WTC11 (cell line): ENCODE measurements at regions not wholly inside any gene's neighbourhood (a gene's known extent, or its start where the extent isn't known, plus 50 kb on each side); places are given as distances from the start of the nearest gene placed in this dataset.
A peak's percentile ranks its signal among the peaks of the same experiment; 100 is the strongest.

Experiments
- ATAC-seq: fragments of 200-7000 bp; cut with Tn5 transposase; 2 replicates; pipeline ENCODE4 v1.10.0; 2021; ENCODE audit warnings: mild to moderate bottlenecking, moderate library complexity
- CTCF ChIA-PET: fragments of 300-600 bp; sonication (Branson Sonifier 250); formaldehyde crosslinking; loops from one replicate; lab custom pipeline; 2021; ENCODE audit warnings: antibody characterized with exemption; lab: Charles Lee
- POLR2A ChIA-PET: fragments of 350-600 bp; sonication (Branson Sonifier 250); formaldehyde crosslinking; loops from one replicate; lab custom pipeline; 2021; ENCODE audit warnings: antibody characterized with exemption; lab: Charles Lee
- DNase-seq: peaks from one replicate; pipeline ENCODE4 v3.0.0; 2021; ENCODE audit warnings: low spot score
- H3K27ac Mint-ChIP-seq: 2 replicates; pipeline ENCODE4 v1.8.0; 2021; ENCODE audit warnings: mixed read lengths
- H3K27me3 Mint-ChIP-seq: 2 replicates; pipeline ENCODE4 v1.8.0; 2021; ENCODE audit warnings: low read depth, mild to moderate bottlenecking, moderate library complexity, mixed read lengths
- H3K36me3 Mint-ChIP-seq: 2 replicates; pipeline ENCODE4 v1.8.0; 2021; ENCODE audit warnings: mixed read lengths
- H3K4me1 Mint-ChIP-seq: 2 replicates; pipeline ENCODE4 v1.8.0; 2022; ENCODE audit warnings: mixed read lengths
- H3K4me3 Mint-ChIP-seq: 2 replicates; pipeline ENCODE4 v1.8.0; 2021; ENCODE audit warnings: mild to moderate bottlenecking, moderate library complexity, mixed read lengths
- H3K9me3 Mint-ChIP-seq: 2 replicates; pipeline ENCODE4 v1.8.0; 2021; ENCODE audit warnings: mixed read lengths
- ATF1 ChIP-seq: sonication (generic); formaldehyde crosslinking; IDR thresholded peaks from 2 replicates; pipeline ENCODE4 v1.8.1; 2023; ENCODE audit warnings: mild to moderate bottlenecking, moderate library complexity, missing genetic modification reagents
- CDX4 ChIP-seq: fragments of 250-450 bp; sonication (Bioruptor Pico); IDR thresholded peaks from 2 replicates; pipeline ENCODE4 v1.9.0; 2021; ENCODE audit warnings: moderate library complexity, mild to moderate bottlenecking, inconsistent platforms, borderline replicate concordance
- E2F1 ChIP-seq: sonication (generic); formaldehyde crosslinking; IDR thresholded peaks from 2 replicates; pipeline ENCODE4 v1.8.0; 2022; ENCODE audit warnings: mild to moderate bottlenecking, missing genetic modification reagents
- ELF4 ChIP-seq: sonication (generic); formaldehyde crosslinking; IDR thresholded peaks from 2 replicates; pipeline ENCODE4 v1.8.1; 2022; ENCODE audit warnings: low read depth, mild to moderate bottlenecking, moderate library complexity, missing genetic modification reagents
- ETV6 ChIP-seq: sonication (generic); formaldehyde crosslinking; IDR thresholded peaks from 2 replicates; pipeline ENCODE4 v1.8.1; 2022; ENCODE audit warnings: mild to moderate bottlenecking, missing genetic modification reagents
- FOXP1 ChIP-seq: sonication (generic); formaldehyde crosslinking; IDR thresholded peaks from 2 replicates; pipeline ENCODE4 v1.8.0; 2022; ENCODE audit warnings: missing genetic modification reagents, mild to moderate bottlenecking, moderate library complexity, borderline replicate concordance
- GRHL2 ChIP-seq: fragments of 250-450 bp; sonication (Bioruptor Pico); IDR thresholded peaks from 2 replicates; pipeline ENCODE4 v1.8.0; 2022; ENCODE audit warnings: mild to moderate bottlenecking, moderate library complexity; ENCODE audit not compliant: insufficient replicate concordance, severe bottlenecking
- GTF2I ChIP-seq: fragments of 250-450 bp; sonication (Bioruptor Pico); conservative IDR thresholded peaks from 2 replicates; pipeline ENCODE4 v1.4.0; 2021; ENCODE audit warnings: mild to moderate bottlenecking
- IRF2 ChIP-seq: sonication (generic); formaldehyde crosslinking; IDR thresholded peaks from 2 replicates; pipeline ENCODE4 v1.8.0; 2022; ENCODE audit warnings: low read depth, missing genetic modification reagents, borderline replicate concordance
- JUN ChIP-seq: sonication (generic); formaldehyde crosslinking; IDR thresholded peaks from 2 replicates; pipeline ENCODE4 v1.8.0; 2023; ENCODE audit warnings: mild to moderate bottlenecking, missing genetic modification reagents
- NFYB ChIP-seq: sonication (generic); formaldehyde crosslinking; conservative IDR thresholded peaks from 2 replicates; pipeline ENCODE4 v1.8.0; 2022; ENCODE audit warnings: low read depth, missing genetic modification reagents
- NR3C1 ChIP-seq: sonication (generic); formaldehyde crosslinking; conservative IDR thresholded peaks from 2 replicates; pipeline ENCODE4 v1.8.1; 2023; ENCODE audit warnings: low read depth, mild to moderate bottlenecking, missing genetic modification reagents
- PREB ChIP-seq: sonication (generic); formaldehyde crosslinking; IDR thresholded peaks from 2 replicates; pipeline ENCODE4 v1.8.1; 2022; ENCODE audit warnings: mild to moderate bottlenecking, missing genetic modification reagents, moderate library complexity, borderline replicate concordance
- PRRX2 ChIP-seq: fragments of 250-450 bp; sonication (Bioruptor Pico); IDR thresholded peaks from 2 replicates; pipeline ENCODE4 v1.8.0; 2021; ENCODE audit warnings: mild to moderate bottlenecking
- RORB ChIP-seq: fragments of 250-450 bp; sonication (Bioruptor Pico); IDR thresholded peaks from 2 replicates; pipeline ENCODE4 v1.9.0; 2021; ENCODE audit warnings: mild to moderate bottlenecking
- TEAD1 ChIP-seq: sonication (generic); formaldehyde crosslinking; IDR thresholded peaks from 2 replicates; pipeline ENCODE4 v1.8.0; 2022; ENCODE audit warnings: mild to moderate bottlenecking, missing genetic modification reagents
- TP53 ChIP-seq: sonication (generic); formaldehyde crosslinking; IDR thresholded peaks from 2 replicates; pipeline ENCODE4 v1.8.1; 2023; ENCODE audit warnings: mild to moderate bottlenecking, missing genetic modification reagents
- ZNF423 ChIP-seq: fragments of 250-450 bp; sonication (Bioruptor Pico); IDR thresholded peaks from 2 replicates; pipeline ENCODE4 v2.1.2; 2022; ENCODE audit warnings: mild to moderate bottlenecking, moderate library complexity
- ZNF532 ChIP-seq: fragments of 250-450 bp; sonication (Bioruptor Pico); IDR thresholded peaks from 2 replicates; pipeline ENCODE4 v1.9.0; 2021; ENCODE audit warnings: mild to moderate bottlenecking, borderline replicate concordance
- ZNF671 ChIP-seq: fragments of 250-450 bp; sonication (Bioruptor Pico); IDR thresholded peaks from 2 replicates; pipeline ENCODE4 v1.8.0; 2021; ENCODE audit warnings: mild to moderate bottlenecking
- TF ChIP-seq, protein P1 (sequence below): sonication (generic); formaldehyde crosslinking; IDR thresholded peaks from 2 replicates; pipeline ENCODE4 v1.8.1; 2023; ENCODE audit warnings: mild to moderate bottlenecking, missing genetic modification reagents, moderate library complexity
- TF ChIP-seq, protein P2 (sequence below): fragments of 250-450 bp; sonication (Bioruptor Pico); IDR thresholded peaks from 2 replicates; pipeline ENCODE4 v2.1.2; 2022; ENCODE audit warnings: mild to moderate bottlenecking, moderate library complexity
- TF ChIP-seq, protein P3 (sequence below): sonication (generic); formaldehyde crosslinking; IDR thresholded peaks from 2 replicates; pipeline ENCODE4 v1.8.1; 2023; ENCODE audit warnings: mild to moderate bottlenecking, moderate library complexity, missing genetic modification reagents

DNA sequence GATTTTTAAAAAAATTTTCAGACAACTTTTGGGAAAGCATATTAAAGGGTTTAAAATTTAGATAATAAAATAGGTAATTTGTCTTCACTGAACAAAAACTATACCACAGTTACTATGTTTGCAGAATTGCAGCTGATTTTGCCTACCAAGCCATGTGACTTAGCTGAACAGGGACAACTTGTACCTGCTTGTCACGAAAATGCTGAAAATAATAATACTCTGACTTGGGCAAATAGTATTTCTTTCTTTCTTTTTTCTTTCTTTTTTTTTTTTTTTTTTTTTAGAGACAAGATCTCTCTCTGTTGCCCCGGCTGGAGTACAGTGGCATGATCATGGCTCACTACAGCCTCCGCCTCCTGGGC, 225.2 kb upstream of the PPP1R2C start:
- Mint-ChIP-seq H3K9me3 (no peaks in the 10 kb centered on the region), H3K27ac (no peak overlapping the region)
- CTCF ChIA-PET: no interaction called here
- DNase-seq: no peak
- no peak for TF ChIP-seq ZNF423 (CRISPR knock-in tag)
- TF ChIP-seq ATF1: no peak
- TF ChIP-seq, protein P1, sequence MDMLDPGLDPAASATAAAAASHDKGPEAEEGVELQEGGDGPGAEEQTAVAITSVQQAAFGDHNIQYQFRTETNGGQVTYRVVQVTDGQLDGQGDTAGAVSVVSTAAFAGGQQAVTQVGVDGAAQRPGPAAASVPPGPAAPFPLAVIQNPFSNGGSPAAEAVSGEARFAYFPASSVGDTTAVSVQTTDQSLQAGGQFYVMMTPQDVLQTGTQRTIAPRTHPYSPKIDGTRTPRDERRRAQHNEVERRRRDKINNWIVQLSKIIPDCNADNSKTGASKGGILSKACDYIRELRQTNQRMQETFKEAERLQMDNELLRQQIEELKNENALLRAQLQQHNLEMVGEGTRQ (CRISPR knock-in tag): no peak
- TF ChIP-seq JUN: no peak
- TF ChIP-seq, protein P2, sequence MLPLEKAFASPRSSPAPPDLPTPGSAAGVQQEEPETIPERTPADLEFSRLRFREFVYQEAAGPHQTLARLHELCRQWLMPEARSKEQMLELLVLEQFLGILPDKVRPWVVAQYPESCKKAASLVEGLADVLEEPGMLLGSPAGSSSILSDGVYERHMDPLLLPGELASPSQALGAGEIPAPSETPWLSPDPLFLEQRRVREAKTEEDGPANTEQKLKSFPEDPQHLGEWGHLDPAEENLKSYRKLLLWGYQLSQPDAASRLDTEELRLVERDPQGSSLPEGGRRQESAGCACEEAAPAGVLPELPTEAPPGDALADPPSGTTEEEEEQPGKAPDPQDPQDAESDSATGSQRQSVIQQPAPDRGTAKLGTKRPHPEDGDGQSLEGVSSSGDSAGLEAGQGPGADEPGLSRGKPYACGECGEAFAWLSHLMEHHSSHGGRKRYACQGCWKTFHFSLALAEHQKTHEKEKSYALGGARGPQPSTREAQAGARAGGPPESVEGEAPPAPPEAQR (CRISPR knock-in tag): no peak
- TF ChIP-seq, all 79 proteins: peak for 0
- POLR2A ChIA-PET: no interaction called here
- no peak overlapping the region for H3K4me3 Mint-ChIP-seq
- H3K36me3 Mint-ChIP-seq: peaks cover 2% of the 10 kb centered on the region; the same call in 1 of the 2 replicates
- peaks cover 28% of the 10 kb centered on the region for H3K4me1 Mint-ChIP-seq
- ATAC-seq: no peak
- no peaks in the 10 kb centered on the region for H3K27me3 Mint-ChIP-seq

- H3K9me3 Mint-ChIP-seq: no peaks in the 10 kb centered on the region
- H3K27ac Mint-ChIP-seq: no peak overlapping the region
- no peak overlapping the region for H3K4me3 Mint-ChIP-seq
- TF ChIP-seq FOXP1 (CRISPR knock-in tag): no peak
- TF ChIP-seq GRHL2 (CRISPR knock-in tag): no peak
- no peak for TF ChIP-seq E2F1 (CRISPR knock-in tag)
- TF ChIP-seq GTF2I (CRISPR knock-in tag): no peak
- TF ChIP-seq NFYB (CRISPR knock-in tag): no peak
- TF ChIP-seq, protein P3, sequence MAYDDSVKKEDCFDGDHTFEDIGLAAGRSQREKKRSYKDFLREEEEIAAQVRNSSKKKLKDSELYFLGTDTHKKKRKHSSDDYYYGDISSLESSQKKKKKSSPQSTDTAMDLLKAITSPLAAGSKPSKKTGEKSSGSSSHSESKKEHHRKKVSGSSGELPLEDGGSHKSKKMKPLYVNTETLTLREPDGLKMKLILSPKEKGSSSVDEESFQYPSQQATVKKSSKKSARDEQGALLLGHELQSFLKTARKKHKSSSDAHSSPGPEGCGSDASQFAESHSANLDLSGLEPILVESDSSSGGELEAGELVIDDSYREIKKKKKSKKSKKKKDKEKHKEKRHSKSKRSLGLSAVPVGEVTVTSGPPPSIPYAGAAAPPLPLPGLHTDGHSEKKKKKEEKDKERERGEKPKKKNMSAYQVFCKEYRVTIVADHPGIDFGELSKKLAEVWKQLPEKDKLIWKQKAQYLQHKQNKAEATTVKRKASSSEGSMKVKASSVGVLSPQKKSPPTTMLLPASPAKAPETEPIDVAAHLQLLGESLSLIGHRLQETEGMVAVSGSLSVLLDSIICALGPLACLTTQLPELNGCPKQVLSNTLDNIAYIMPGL (CRISPR knock-in tag): no peak
- no peak for TF ChIP-seq TEAD1 (CRISPR knock-in tag)
- no peak for TF ChIP-seq ELF4
- TF ChIP-seq ETV6 (CRISPR knock-in tag): no peak
- TF ChIP-seq NR3C1 (CRISPR knock-in tag): no peak
- CTCF ChIA-PET: no interaction called here
- POLR2A ChIA-PET: no interaction called here
- H3K27me3 Mint-ChIP-seq: no peaks in the 10 kb centered on the region
- peaks cover 2% of the 10 kb centered on the region; the same call in 1 of the 2 replicates for H3K36me3 Mint-ChIP-seq
- H3K4me1 Mint-ChIP-seq: peaks cover 35% of the 10 kb centered on the region
- ATAC-seq: no peak
- DNase-seq: no peak
Observed at GRCh38 chrX:43003939-43004338, 226.0 kb upstream of the PPP1R2C start.

- DNase-seq (no peak), ATAC-seq (no peak)
- Mint-ChIP-seq H3K4me1 (peaks cover 36% of the 10 kb centered on the region), H3K4me3 (no peak overlapping the region), H3K9me3 (no peaks in the 10 kb centered on the region), H3K27me3 (no peaks in the 10 kb centered on the region), H3K36me3 (peaks cover 11% of the 10 kb centered on the region), H3K27ac (peak overlapping the region; percentile 98)
- POLR2A ChIA-PET: no interaction called here
- CTCF ChIA-PET: no interaction called here
- no peak for TF ChIP-seq ZNF671 (CRISPR knock-in tag)
- no peak for TF ChIP-seq IRF2
- no peak for TF ChIP-seq PREB (CRISPR knock-in tag)
- no peak for TF ChIP-seq TP53
- TF ChIP-seq PRRX2 (CRISPR knock-in tag): no peak
- no peak for TF ChIP-seq RORB (CRISPR knock-in tag)
- no peak for TF ChIP-seq CDX4 (CRISPR knock-in tag)
- TF ChIP-seq ELF4: no peak
- TF ChIP-seq ETV6 (CRISPR knock-in tag): no peak
- TF ChIP-seq ZNF532 (CRISPR knock-in tag): no peak
Observed at GRCh38 chrX:43005561-43005960, 227.6 kb upstream of the PPP1R2C start.
